Testis (tissue), 2 donors: ENCODE measurements at regions not wholly inside any gene's neighbourhood (a gene's known extent, or its start where the extent isn't known, plus 50 kb on each side); places are given as distances from the start of the nearest gene placed in this dataset.
"Not testable (repeated sequence)": the region's sequence is repeated elsewhere in the genome, so short reads cannot be mapped to it uniquely, and the experiment has no call there.

Experiments
- DNase-seq: peaks from one replicate; pipeline ENCODE4 v3.0.0-alpha.2; 2019
- H3K27ac ChIP-seq, 2 donors: fragments of 200-600 bp; sonication (generic); one replicate each; pipeline ENCODE4 v1.5.1; 2019
- H3K27me3 ChIP-seq: fragments of 200-600 bp; sonication (generic); one replicate; pipeline ENCODE4 v1.5.1; 2019
- H3K36me3 ChIP-seq: fragments of 200-600 bp; sonication (generic); one replicate; pipeline ENCODE4 v1.5.1; 2017; ENCODE audit warnings: low read depth; ENCODE audit errors: missing control alignments
- H3K4me1 ChIP-seq: fragments of 200-600 bp; sonication (generic); one replicate; pipeline ENCODE4 v1.5.1; 2019
- H3K4me3 ChIP-seq, 2 donors: fragments of 200-600 bp; sonication (generic); one replicate each; pipeline ENCODE4 v1.5.1; 2017 to 2019
- H3K9me3 ChIP-seq: fragments of 200-600 bp; sonication (generic); one replicate; pipeline ENCODE4 v1.5.1; 2017
- POLR2A ChIP-seq: fragments of 450-650 bp; IDR thresholded peaks from one replicate; pipeline ENCODE4 v1.6.1; 2017; ENCODE audit warnings: antibody characterized with exemption, mild to moderate bottlenecking, moderate library complexity
- WGBS, 2 donors: methylation state at CpG; one replicate each; pipeline ENCODE4 v1.1.5; 2018; 5-methylcytosine and 5-hydroxymethylcytosine counted together
- intact Hi-C: fragments of 100-400 bp; cut with DNase I; formaldehyde crosslinking; loops from one replicate; pipeline ENCODE4 v1.15.1; 2023; ENCODE audit warnings: low total_unique reads
- TF ChIP-seq, protein P1 (sequence below), 3 experiments: fragments of 450-650 bp in 2 of 3; fragments of 200-600 bp in 1 of 3; sonication (generic) in 1 of 3; IDR thresholded peaks; one replicate each; pipeline ENCODE4 v1.5.1; 2016 to 2019; ENCODE audit warnings: antibody characterized with exemption in 3 of 3, mild to moderate bottlenecking in 2 of 3, moderate library complexity in 1 of 3

DNA sequence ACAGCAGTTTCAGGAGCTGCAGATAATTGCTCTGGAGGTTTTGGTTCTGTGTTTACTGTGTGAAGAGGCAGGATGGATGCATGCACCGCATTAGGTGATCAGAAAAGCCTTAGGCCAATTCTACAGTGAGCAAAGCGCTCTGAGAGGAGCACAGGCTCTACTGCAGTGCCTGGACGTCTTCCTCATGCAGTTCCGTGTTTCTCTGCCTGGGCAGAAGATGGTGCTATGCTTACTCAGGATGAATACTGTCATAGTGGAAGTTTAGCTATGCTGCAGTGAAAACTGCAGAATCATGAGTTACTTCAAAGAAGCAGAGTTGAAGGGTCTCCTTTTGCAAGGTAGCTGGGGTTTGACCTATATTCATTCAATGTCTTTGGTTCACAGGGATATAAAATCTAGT is 1012.4 kb downstream of the KCNJ18 start:
- 17 to 33% methylated on average over 4 of the region's 4 CpGs for WGBS, 2 donors
- Histone ChIP-seq H3K9me3 (no peaks in the 10 kb centered on the region), H3K4me1 (no peaks in the 10 kb centered on the region)

DNA sequence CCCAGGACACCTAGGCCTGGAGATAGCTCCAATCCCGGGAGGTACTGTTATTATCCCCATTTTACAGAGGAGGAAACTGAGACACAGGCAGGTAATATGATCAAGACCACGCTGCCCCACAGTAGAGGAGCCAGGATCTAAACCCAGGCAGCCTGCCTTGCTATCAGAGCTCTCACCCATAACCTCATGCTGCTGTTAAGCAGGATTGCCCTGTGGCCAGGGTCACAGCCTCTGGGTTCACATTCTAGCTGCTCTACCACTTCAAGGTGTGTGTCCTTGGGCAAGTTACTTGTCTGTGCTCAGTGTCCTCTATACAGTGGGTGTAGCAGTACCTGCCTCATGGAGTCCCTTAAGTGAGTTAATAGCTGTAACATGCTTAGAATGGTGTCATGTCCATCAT is 1015.3 kb downstream of the KCNJ18 start:
- 72% methylated on average over 2 of the region's 2 CpGs; no CpG with 5 or more reads in 1 of the 2 donors for WGBS, 2 donors
- intact Hi-C loops = no loop called here
- no peak overlapping the region for H3K4me3 ChIP-seq
- H3K4me1 ChIP-seq = no peaks in the 10 kb centered on the region
- no peaks in the 10 kb centered on the region for H3K9me3 ChIP-seq
- TF ChIP-seq, protein P1, sequence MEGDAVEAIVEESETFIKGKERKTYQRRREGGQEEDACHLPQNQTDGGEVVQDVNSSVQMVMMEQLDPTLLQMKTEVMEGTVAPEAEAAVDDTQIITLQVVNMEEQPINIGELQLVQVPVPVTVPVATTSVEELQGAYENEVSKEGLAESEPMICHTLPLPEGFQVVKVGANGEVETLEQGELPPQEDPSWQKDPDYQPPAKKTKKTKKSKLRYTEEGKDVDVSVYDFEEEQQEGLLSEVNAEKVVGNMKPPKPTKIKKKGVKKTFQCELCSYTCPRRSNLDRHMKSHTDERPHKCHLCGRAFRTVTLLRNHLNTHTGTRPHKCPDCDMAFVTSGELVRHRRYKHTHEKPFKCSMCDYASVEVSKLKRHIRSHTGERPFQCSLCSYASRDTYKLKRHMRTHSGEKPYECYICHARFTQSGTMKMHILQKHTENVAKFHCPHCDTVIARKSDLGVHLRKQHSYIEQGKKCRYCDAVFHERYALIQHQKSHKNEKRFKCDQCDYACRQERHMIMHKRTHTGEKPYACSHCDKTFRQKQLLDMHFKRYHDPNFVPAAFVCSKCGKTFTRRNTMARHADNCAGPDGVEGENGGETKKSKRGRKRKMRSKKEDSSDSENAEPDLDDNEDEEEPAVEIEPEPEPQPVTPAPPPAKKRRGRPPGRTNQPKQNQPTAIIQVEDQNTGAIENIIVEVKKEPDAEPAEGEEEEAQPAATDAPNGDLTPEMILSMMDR (IDR thresholded peaks at IDR 0.05) = no peak
- TF ChIP-seq POLR2A = no peak
- H3K27me3 ChIP-seq = no peaks in the 10 kb centered on the region
- H3K27ac ChIP-seq = no peak overlapping the region
- no peak for DNase-seq
- no peaks in the 10 kb centered on the region for H3K36me3 ChIP-seq

More for the DNA sequence above, 1012.4 kb downstream of the KCNJ18 start:
- intact Hi-C loops = no loop called here
- Histone ChIP-seq H3K4me3 (no peak overlapping the region), H3K27me3 (no peaks in the 10 kb centered on the region), H3K36me3 (no peaks in the 10 kb centered on the region), H3K27ac (no peak overlapping the region)
- no peak for DNase-seq
- TF ChIP-seq POLR2A = no peak
- TF ChIP-seq, protein P1 (IDR thresholded peaks at IDR 0.05) = no peak

DNA sequence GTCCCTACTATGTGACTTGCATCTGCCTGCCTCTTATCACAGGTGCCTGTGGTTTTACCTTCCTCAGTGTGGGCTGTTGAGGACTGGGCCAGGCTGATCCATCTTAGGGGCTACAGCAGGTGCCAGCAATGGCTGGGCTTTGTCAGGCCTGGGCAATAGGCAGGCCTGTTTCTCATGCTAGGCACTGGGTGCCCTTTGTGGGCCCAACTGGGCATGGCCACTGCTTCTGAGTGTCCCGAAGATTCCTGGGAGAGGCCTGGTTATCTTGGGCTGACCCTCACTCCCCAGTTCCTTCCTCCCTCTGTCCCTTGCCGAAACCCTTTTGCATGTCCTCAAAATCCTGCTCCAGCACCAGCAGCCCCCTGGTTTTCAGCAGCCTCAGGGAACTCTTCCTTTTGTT is 1024.9 kb downstream of the KCNJ18 start:
- Histone ChIP-seq H3K9me3 (no peaks in the 10 kb centered on the region), H3K27ac (no peak overlapping the region), H3K27me3 (no peaks in the 10 kb centered on the region), H3K4me3 (no peak overlapping the region), H3K4me1 (no peaks in the 10 kb centered on the region), H3K36me3 (no peaks in the 10 kb centered on the region)
- 62 to 95% methylated on average over 2 of the region's 2 CpGs for WGBS, 2 donors
- TF ChIP-seq, protein P1 (IDR thresholded peaks at IDR 0.05) = no peak
- no peak for TF ChIP-seq POLR2A
- DNase-seq = no peak
- intact Hi-C loops = no loop called here

DNA sequence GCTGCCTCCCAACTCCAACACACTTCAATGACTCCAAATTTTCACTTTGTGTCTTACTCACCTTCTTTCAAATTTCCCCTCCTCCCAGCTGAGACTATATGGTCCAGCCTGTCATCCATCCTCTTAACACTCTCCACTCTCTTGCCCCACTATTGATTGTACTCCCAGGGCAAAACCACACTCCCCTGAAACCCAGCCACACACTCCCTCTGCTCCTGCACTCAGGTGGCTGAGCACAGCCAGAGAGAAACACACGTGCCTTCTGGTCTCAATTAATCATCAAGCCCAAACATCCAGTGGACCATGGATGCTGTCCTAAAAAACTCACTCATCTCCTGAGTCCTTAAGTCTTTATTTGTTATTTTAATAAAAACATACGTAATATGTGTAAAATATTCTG is 1026.4 kb downstream of the KCNJ18 start:
- no peaks in the 10 kb centered on the region for H3K4me1 ChIP-seq
- 32 to 38% methylated on average over 2 of the region's 2 CpGs for WGBS, 2 donors
- no peak overlapping the region for H3K27ac ChIP-seq
- no peak overlapping the region for H3K4me3 ChIP-seq
- H3K27me3 ChIP-seq = no peaks in the 10 kb centered on the region
- intact Hi-C loops = no loop called here
- no peak for DNase-seq
- no peaks in the 10 kb centered on the region for H3K36me3 ChIP-seq
- H3K9me3 ChIP-seq = no peaks in the 10 kb centered on the region
- no peak for TF ChIP-seq POLR2A
- TF ChIP-seq, protein P1 (IDR thresholded peaks at IDR 0.05) = no peak

DNA sequence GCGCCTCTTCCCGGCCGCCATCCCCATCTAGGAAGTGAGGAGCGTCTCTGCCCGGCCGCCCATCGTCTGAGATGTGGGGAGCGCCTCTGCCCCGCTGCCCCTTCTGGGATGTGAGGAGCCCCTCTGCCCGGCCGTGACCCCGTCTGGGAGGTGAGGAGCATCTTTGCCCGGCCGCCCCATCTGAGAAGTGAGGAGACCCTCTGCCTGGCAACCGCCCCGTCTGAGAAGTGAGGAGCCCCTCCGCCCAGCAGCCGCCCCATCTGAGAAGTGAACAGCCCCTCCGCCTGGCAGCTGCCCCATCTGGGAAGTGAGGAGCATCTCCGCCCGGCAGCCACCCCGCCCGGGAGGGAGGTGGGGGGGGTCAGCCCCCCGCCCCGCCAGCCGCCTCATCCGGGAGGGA is 1048.7 kb downstream of the KCNJ18 start:
- H3K4me1 ChIP-seq, H3K9me3 ChIP-seq, H3K4me3 ChIP-seq, DNase-seq, H3K36me3 ChIP-seq, H3K27me3 ChIP-seq, intact Hi-C loops, H3K27ac ChIP-seq: not testable (repeated sequence)
- WGBS, 2 donors = 91% methylated on average over 19 of the region's 27 CpGs; no CpG with 5 or more reads in 1 of the 2 donors
